A673 (cell line): ENCODE measurements at regions not wholly inside any gene's neighbourhood (a gene's known extent, or its start where the extent isn't known, plus 50 kb on each side); places are given as distances from the start of the nearest gene placed in this dataset.

Experiments used
- CTCF ChIP-seq: fragments of 300-800, 200-600 bp; sonication (generic); conservative IDR thresholded peaks from 2 replicates; pipeline ENCODE4 v1.5.1; 2017; ENCODE audit warnings: low read depth, mild to moderate bottlenecking, antibody characterized with exemption, low read length, moderate library complexity, mixed read lengths
- EZH2 ChIP-seq: fragments of 200-600 bp; sonication (generic); IDR thresholded peaks from 2 replicates; pipeline ENCODE4 v1.6.1; 2017; ENCODE audit warnings: borderline replicate concordance, low read depth, mild to moderate bottlenecking, mixed read lengths, antibody characterized with exemption, low read length; ENCODE audit not compliant: poor library complexity, severe bottlenecking

DNA sequence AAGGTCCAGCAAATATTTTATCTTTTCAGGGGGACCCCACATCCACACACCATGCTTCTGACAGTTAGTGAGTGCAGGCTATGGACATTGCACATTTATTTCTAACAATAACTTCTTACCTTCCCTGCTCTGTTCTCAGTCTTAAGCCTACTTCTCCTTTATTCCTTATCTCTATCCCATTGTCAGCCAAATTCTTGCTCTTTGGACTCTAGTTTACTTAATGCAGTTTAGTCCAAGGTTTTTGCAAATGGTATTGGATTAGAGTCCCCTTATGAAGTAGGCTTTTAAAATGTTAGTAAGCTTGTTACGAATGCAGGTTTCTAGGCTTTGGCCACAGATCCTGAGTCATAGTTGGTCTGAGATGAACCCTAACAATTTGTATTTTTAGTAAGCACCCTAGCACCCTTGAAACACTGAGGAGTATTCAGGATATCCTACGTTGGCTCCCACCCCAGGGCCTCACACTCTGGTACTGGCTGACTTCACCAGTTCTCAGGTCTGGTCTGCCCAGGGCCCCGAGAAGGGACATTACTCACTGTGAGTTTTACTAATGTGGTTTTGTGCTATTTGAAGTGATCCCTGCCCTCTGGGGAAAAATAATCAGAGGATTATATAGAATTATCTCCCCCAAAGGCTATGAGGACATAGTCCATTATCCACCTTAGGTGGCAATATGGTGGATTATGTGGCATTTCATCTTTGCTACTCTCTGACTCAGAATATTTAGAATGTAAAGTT lies 239.5 kb downstream of the TGFB2 start:
- TF ChIP-seq EZH2 (no peak), CTCF (no peak)
